Parathyroid adenoma (tissue), 2 donors: ENCODE measurements at regions not wholly inside any gene's neighbourhood (a gene's known extent, or its start where the extent isn't known, plus 50 kb on each side); places are given as distances from the start of the nearest gene placed in this dataset.

Source experiments
- H2AFZ ChIP-seq: fragments of 300-600 bp; sonication (generic); one replicate; pipeline ENCODE4 v1.7.0; 2017; ENCODE audit warnings: antibody characterized with exemption, mild to moderate bottlenecking
- H3K27ac ChIP-seq: fragments of 300-600 bp; sonication (generic); one replicate; pipeline ENCODE4 v1.7.0; 2017
- H3K27me3 ChIP-seq: fragments of 300-600 bp; sonication (generic); one replicate; pipeline ENCODE4 v1.7.0; 2017; ENCODE audit warnings: low read length; ENCODE audit not compliant: control insufficient read depth, insufficient read depth
- H3K36me3 ChIP-seq: fragments of 300-600 bp; sonication (generic); one replicate; pipeline ENCODE4 v1.7.0; 2017; ENCODE audit warnings: low read length; ENCODE audit not compliant: control insufficient read depth, insufficient read depth
- H3K4me1 ChIP-seq: fragments of 300-600 bp; sonication (generic); one replicate; pipeline ENCODE4 v1.7.0; 2017; ENCODE audit warnings: control low read depth
- H3K4me2 ChIP-seq: fragments of 300-600 bp; sonication (generic); one replicate; pipeline ENCODE4 v1.7.0; 2017; ENCODE audit warnings: low read length
- H3K4me3 ChIP-seq: fragments of 300-600 bp; sonication (generic); one replicate; pipeline ENCODE4 v1.7.0; 2017; ENCODE audit warnings: low read depth, low read length
- H3K79me2 ChIP-seq: fragments of 300-600 bp; sonication (generic); one replicate; pipeline ENCODE4 v1.7.0; 2017; ENCODE audit warnings: control low read depth
- H3K9ac ChIP-seq: fragments of 300-600 bp; sonication (generic); one replicate; pipeline ENCODE4 v1.7.0; 2017; ENCODE audit warnings: mild to moderate bottlenecking
- H3K9me3 ChIP-seq: fragments of 300-600 bp; sonication (generic); one replicate; pipeline ENCODE4 v1.7.0; 2017; ENCODE audit warnings: low read length; ENCODE audit not compliant: control insufficient read depth
- TF ChIP-seq, protein P1 (sequence below): fragments of 300-600 bp; sonication (generic); IDR thresholded peaks from one replicate; pipeline ENCODE4 v1.7.0; 2017; ENCODE audit warnings: antibody characterized with exemption, mild to moderate bottlenecking
- donor health status: primary hyperparathyroidism.

DNA sequence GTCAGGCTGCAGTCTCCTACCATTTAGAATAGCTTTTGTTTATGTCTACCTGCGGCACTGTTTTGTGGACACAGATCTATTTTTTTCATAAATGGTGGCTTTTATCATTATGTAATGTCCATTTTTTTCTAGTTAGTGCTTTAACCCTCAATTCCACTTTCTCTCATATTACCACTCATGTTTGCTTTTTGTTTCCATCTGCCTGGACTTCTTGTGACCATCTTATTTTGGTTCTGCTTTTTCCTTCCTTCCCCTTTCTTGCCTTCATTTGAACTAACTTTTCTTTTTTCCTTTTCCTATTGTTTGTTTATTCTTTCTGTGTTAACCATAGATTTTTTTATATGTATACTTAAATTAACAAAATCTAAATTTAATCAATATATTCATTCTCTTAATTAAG, 63.2 kb upstream of the SLC22A11 start:
- no peak overlapping the region for H2AFZ ChIP-seq
- TF ChIP-seq, protein P1, sequence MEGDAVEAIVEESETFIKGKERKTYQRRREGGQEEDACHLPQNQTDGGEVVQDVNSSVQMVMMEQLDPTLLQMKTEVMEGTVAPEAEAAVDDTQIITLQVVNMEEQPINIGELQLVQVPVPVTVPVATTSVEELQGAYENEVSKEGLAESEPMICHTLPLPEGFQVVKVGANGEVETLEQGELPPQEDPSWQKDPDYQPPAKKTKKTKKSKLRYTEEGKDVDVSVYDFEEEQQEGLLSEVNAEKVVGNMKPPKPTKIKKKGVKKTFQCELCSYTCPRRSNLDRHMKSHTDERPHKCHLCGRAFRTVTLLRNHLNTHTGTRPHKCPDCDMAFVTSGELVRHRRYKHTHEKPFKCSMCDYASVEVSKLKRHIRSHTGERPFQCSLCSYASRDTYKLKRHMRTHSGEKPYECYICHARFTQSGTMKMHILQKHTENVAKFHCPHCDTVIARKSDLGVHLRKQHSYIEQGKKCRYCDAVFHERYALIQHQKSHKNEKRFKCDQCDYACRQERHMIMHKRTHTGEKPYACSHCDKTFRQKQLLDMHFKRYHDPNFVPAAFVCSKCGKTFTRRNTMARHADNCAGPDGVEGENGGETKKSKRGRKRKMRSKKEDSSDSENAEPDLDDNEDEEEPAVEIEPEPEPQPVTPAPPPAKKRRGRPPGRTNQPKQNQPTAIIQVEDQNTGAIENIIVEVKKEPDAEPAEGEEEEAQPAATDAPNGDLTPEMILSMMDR: no peak
- H3K4me2 ChIP-seq: no peak overlapping the region
- H3K27me3 ChIP-seq: no peaks in the 10 kb centered on the region
- no peak overlapping the region for H3K4me3 ChIP-seq
- H3K4me1 ChIP-seq: no peaks in the 10 kb centered on the region
- H3K79me2 ChIP-seq: no peaks in the 10 kb centered on the region
- no peak overlapping the region for H3K9ac ChIP-seq
- no peak overlapping the region for H3K27ac ChIP-seq
- H3K9me3 ChIP-seq: no peaks in the 10 kb centered on the region
- no peaks in the 10 kb centered on the region for H3K36me3 ChIP-seq

DNA sequence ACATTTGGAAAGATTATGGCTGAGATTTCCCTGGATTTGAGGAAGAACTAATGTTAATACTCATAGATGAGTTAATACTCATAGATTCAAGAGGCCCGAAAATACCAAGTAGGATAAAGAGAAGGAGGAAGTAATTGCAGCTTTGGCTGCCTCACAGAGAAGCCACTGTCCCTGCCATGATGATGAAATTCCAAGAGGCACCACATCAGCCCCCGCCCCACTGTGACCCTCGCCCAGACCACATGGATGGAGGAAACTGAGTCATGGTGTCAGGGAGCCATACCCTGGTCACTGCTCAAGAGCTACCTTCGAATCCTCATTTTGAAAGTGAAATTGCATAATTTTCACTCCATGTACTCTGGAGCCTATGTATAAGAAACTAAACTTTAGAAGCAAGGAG, 57.6 kb upstream of the SLC22A11 start:
- H3K4me3 ChIP-seq: no peak overlapping the region
- H3K4me1 ChIP-seq: no peaks in the 10 kb centered on the region
- H3K27ac ChIP-seq: no peak overlapping the region
- no peaks in the 10 kb centered on the region for H3K79me2 ChIP-seq
- H3K36me3 ChIP-seq: no peaks in the 10 kb centered on the region
- no peak overlapping the region for H3K9ac ChIP-seq
- H3K4me2 ChIP-seq: no peak overlapping the region
- H3K9me3 ChIP-seq: no peaks in the 10 kb centered on the region
- H2AFZ ChIP-seq: no peak overlapping the region
- TF ChIP-seq, protein P1: no peak
- H3K27me3 ChIP-seq: no peaks in the 10 kb centered on the region

DNA sequence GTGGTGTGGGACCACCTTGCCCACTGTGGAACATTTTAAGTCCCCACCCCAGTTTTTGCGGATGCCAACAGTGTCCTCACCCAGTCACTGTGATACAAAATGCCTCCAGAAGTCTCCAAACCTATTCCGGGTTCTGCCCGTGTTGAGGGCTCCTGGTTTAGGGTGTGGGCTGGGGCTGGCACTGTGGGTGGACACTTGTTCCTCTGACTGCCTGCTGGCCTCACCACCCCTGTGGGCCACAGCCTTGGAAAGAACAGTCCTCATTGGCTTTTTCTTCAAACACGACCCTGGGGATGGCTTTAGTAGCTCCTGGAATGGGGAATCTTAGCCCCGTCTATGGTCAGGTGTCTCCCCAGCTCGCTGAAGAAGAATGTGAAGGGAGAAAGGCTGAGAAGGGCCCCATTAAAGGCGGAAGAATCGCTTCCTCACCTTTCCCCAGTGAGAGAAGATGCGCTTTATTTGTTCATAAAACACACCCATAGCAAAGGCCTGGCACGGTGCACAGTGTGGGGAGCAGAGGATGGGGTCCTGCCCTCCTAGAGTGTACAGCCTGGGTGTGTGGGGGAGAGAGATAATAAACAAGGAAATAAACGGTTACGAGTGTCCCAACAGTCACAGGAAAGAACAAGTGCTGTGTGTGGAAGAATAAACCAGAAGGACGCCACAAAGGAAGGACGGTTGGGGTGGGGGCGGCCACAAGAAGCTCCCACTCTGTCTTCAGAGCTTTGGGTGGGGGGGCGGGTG, 56.3 kb upstream of the SLC22A11 start:
- Histone ChIP-seq H3K4me1 (no peaks in the 10 kb centered on the region), H3K27me3 (no peaks in the 10 kb centered on the region), H3K79me2 (no peaks in the 10 kb centered on the region), H3K4me2 (no peak overlapping the region), H3K36me3 (no peaks in the 10 kb centered on the region), H2AFZ (no peak overlapping the region), H3K27ac (no peak overlapping the region), H3K9ac (no peak overlapping the region), H3K4me3 (no peak overlapping the region), H3K9me3 (no peaks in the 10 kb centered on the region)
- TF ChIP-seq, protein P1: no peak

DNA sequence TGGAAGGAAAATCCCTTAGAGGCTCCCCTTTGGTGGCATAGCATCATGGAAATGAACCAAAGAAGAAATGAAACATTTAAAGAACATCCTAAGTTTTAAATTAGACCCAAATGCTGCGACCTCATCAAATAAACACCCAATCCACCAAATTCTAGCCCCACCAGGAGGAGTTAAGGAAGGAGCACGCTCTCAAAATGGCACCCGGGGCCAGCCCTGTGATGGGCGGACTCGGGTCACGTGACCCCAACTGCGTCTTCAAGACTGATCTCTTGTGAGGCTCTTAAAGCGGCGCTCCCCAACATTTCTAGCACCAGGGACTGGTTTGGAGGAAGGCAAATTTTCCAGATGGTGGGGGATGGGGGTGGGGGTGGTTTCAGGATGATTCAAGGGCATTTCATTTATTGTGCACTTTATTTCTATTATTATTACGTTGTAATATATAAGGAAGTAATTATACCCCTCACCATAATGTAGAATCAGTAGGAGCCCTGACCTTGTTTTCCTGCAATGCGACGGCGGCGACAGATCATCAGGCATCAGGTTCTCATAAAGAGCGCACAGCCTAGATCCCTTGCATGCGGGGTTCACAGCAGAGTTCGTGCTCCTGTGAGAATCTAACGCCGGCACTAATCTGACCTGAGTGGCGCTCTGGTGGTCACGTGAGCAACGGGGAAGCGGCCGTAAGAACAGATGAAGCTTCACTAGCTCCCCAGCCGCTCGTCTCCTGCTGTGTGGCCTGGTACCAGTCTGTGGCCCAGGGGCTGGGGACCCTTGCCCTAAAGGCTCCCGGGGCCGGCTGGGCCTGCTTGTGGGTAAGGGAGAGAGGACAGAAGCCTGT, 55.3 kb upstream of the SLC22A11 start:
- H3K36me3 ChIP-seq: no peaks in the 10 kb centered on the region
- TF ChIP-seq, protein P1: no peak
- H3K9ac ChIP-seq: no peak overlapping the region
- H3K4me1 ChIP-seq: no peaks in the 10 kb centered on the region
- H3K4me2 ChIP-seq: no peak overlapping the region
- H3K4me3 ChIP-seq: no peak overlapping the region
- no peaks in the 10 kb centered on the region for H3K9me3 ChIP-seq
- no peaks in the 10 kb centered on the region for H3K27me3 ChIP-seq
- no peak overlapping the region for H3K27ac ChIP-seq
- no peaks in the 10 kb centered on the region for H3K79me2 ChIP-seq
- H2AFZ ChIP-seq: no peak overlapping the region
